H9 (cell line): ENCODE measurements at regions not wholly inside any gene's neighbourhood (a gene's known extent, or its start where the extent isn't known, plus 50 kb on each side); places are given as distances from the start of the nearest gene placed in this dataset.

ENCODE experiments used
- DNase-seq: peaks from one replicate; pipeline ENCODE4 v3.0.0-alpha.2; 2017
- H2AFZ ChIP-seq: one replicate; pipeline ENCODE4 v1.6.1; 2013; ENCODE audit warnings: mild to moderate bottlenecking, low read length, control low read depth, moderate library complexity
- H2AK5ac ChIP-seq: 2 replicates; pipeline ENCODE4 v1.6.1; 2013; ENCODE audit warnings: low read length, control low read depth, mixed read lengths; ENCODE audit not compliant: insufficient read length
- H2BK120ac ChIP-seq: one replicate; pipeline ENCODE4 v1.6.1; 2013; ENCODE audit warnings: low read depth, mild to moderate bottlenecking, low read length, control low read depth, inconsistent platforms; ENCODE audit not compliant: poor library complexity, severe bottlenecking
- H2BK12ac ChIP-seq: 2 replicates; pipeline ENCODE4 v1.6.1; 2013; ENCODE audit warnings: low read length, control low read depth, mixed read lengths, low read depth; ENCODE audit not compliant: insufficient read length
- H2BK15ac ChIP-seq: 2 replicates; pipeline ENCODE4 v1.6.1; 2013; ENCODE audit warnings: low read depth, low read length, control low read depth
- H2BK20ac ChIP-seq: one replicate; pipeline ENCODE4 v1.6.1; 2013; ENCODE audit warnings: low read depth, mild to moderate bottlenecking, low read length, control low read depth, inconsistent platforms; ENCODE audit not compliant: poor library complexity, severe bottlenecking
- H2BK5ac ChIP-seq: 2 replicates; pipeline ENCODE4 v1.6.1; 2013; ENCODE audit warnings: low read length, control low read depth, mixed read lengths; ENCODE audit not compliant: insufficient read length
- H3K14ac ChIP-seq: 2 replicates; pipeline ENCODE4 v1.6.1; 2013; ENCODE audit warnings: low read length, control low read depth; ENCODE audit not compliant: insufficient read depth
- H3K18ac ChIP-seq: 2 replicates; pipeline ENCODE4 v1.6.1; 2013; ENCODE audit warnings: low read depth, mild to moderate bottlenecking, mixed read lengths, low read length, control low read depth; ENCODE audit not compliant: insufficient read length
- H3K23ac ChIP-seq: 2 replicates; pipeline ENCODE4 v1.6.1; 2013; ENCODE audit warnings: low read length, control low read depth, mixed read lengths, low read depth; ENCODE audit not compliant: insufficient read length
- H3K23me2 ChIP-seq: 2 replicates; pipeline ENCODE4 v1.6.1; 2013; ENCODE audit warnings: low read depth, mild to moderate bottlenecking, mixed read lengths, low read length, control low read depth; ENCODE audit not compliant: insufficient read length, poor library complexity, severe bottlenecking
- H3K27ac ChIP-seq: 2 replicates; pipeline ENCODE4 v1.5.1; 2013; ENCODE audit warnings: low read length, control low read depth, mixed read lengths, low read depth; ENCODE audit not compliant: insufficient read length
- H3K27me3 ChIP-seq: 2 replicates; pipeline ENCODE4 v1.6.1; 2013; ENCODE audit warnings: low read length, control low read depth, inconsistent platforms; ENCODE audit not compliant: insufficient read depth
- H3K4ac ChIP-seq: 2 replicates; pipeline ENCODE4 v1.6.1; 2013; ENCODE audit warnings: low read depth, mild to moderate bottlenecking, control low read depth, inconsistent platforms, low read length, moderate library complexity
- H3K4me1 ChIP-seq: 2 replicates; pipeline ENCODE4 v1.6.1; 2013; ENCODE audit warnings: low read length, control low read depth, inconsistent platforms; ENCODE audit not compliant: insufficient read depth
- H3K4me2 ChIP-seq: 2 replicates; pipeline ENCODE4 v1.6.1; 2013; ENCODE audit warnings: low read length, control low read depth, mixed read lengths; ENCODE audit not compliant: insufficient read length, insufficient read depth
- H3K56ac ChIP-seq: 2 replicates; pipeline ENCODE4 v1.6.1; 2013; ENCODE audit warnings: low read depth, mild to moderate bottlenecking, mixed read lengths, low read length, control low read depth; ENCODE audit not compliant: insufficient read length
- H3K79me1 ChIP-seq: 2 replicates; pipeline ENCODE4 v1.6.1; 2013; ENCODE audit warnings: low read depth, mild to moderate bottlenecking, moderate library complexity, low read length, control low read depth, inconsistent platforms; ENCODE audit not compliant: insufficient read depth, poor library complexity, severe bottlenecking
- H3K79me2 ChIP-seq: 2 replicates; pipeline ENCODE4 v1.6.1; 2013; ENCODE audit warnings: low read length, control low read depth, inconsistent platforms; ENCODE audit not compliant: insufficient read depth
- H3K9ac ChIP-seq: 2 replicates; pipeline ENCODE4 v1.6.1; 2013; ENCODE audit warnings: low read length, control low read depth, mixed read lengths; ENCODE audit not compliant: insufficient read length; ENCODE audit errors: extremely low read depth
- H3K9me3 ChIP-seq: one replicate; pipeline ENCODE4 v1.6.1; 2013; ENCODE audit warnings: low read depth, low read length, inconsistent platforms; ENCODE audit not compliant: control insufficient read depth
- H3T11ph ChIP-seq: one replicate; pipeline ENCODE4 v1.6.1; 2013; ENCODE audit warnings: mild to moderate bottlenecking, low read length, control low read depth, inconsistent platforms
- H4K20me1 ChIP-seq: one replicate; pipeline ENCODE4 v1.6.1; 2013; ENCODE audit not compliant: control insufficient read depth, insufficient read length, insufficient read depth
- H4K5ac ChIP-seq: 2 replicates; pipeline ENCODE4 v1.6.1; 2013; ENCODE audit warnings: low read depth, mild to moderate bottlenecking, mixed read lengths, low read length, control low read depth; ENCODE audit not compliant: insufficient read length
- H4K8ac ChIP-seq: replicated peaks from 2 replicates; pipeline ENCODE4 v1.6.1; 2013; ENCODE audit warnings: low read length, control low read depth, mixed read lengths, low read depth; ENCODE audit not compliant: insufficient read length
- H4K91ac ChIP-seq: 2 replicates; pipeline ENCODE4 v1.6.1; 2013; ENCODE audit warnings: low read depth, mild to moderate bottlenecking, moderate library complexity, mixed read lengths, low read length, control low read depth; ENCODE audit not compliant: insufficient read length
- H3K27ac Mint-ChIP-seq, 3 experiments: 2 replicates in 2 of 3; 3 replicates in 1 of 3; pipeline ENCODE4 v1.8.0; 2020 to 2021; ENCODE audit warnings: mixed read lengths in 3 of 3, mild to moderate bottlenecking in 1 of 3, moderate library complexity in 1 of 3
- H3K27me3 Mint-ChIP-seq: 2 replicates; pipeline ENCODE4 v1.8.0; 2021; ENCODE audit warnings: low read depth, mild to moderate bottlenecking, moderate library complexity, mixed read lengths
- H3K36me3 Mint-ChIP-seq, 3 experiments: 2 replicates in 2 of 3; 3 replicates in 1 of 3; pipeline ENCODE4 v1.8.0; 2020 to 2021; ENCODE audit warnings: low read depth in 3 of 3, mixed read lengths in 3 of 3; ENCODE audit not compliant: insufficient read depth in 1 of 3
- H3K4me1 Mint-ChIP-seq, 2 experiments: 2 replicates each; pipeline ENCODE4 v1.8.0; 2020; ENCODE audit warnings: mixed read lengths in 2 of 2
- H3K4me3 Mint-ChIP-seq, 2 experiments: 2 replicates in 1 of 2; 3 replicates in 1 of 2; pipeline ENCODE4 v1.8.0; 2020 to 2021; ENCODE audit warnings: mild to moderate bottlenecking in 2 of 2, mixed read lengths in 2 of 2, moderate library complexity in 1 of 2
- H3K9me3 Mint-ChIP-seq, 2 experiments: 2 replicates in 1 of 2; 3 replicates in 1 of 2; pipeline ENCODE4 v1.8.0; 2020; ENCODE audit warnings: mild to moderate bottlenecking in 2 of 2, mixed read lengths in 2 of 2, moderate library complexity in 1 of 2
- CTCF ChIP-seq: fragments of 200-600 bp; sonication (generic); conservative IDR thresholded peaks from 3 replicates; pipeline ENCODE4 v1.8.0; 2021; ENCODE audit warnings: antibody characterized with exemption, mild to moderate bottlenecking
- WGBS: extraction: QIAGEN DNeasy Blood & Tissue Kit; methylation state at CpG from one replicate; pipeline ENCODE4 v1.1.7; 2013; ENCODE audit warnings: missing lambda C conversion rate, low lambda C conversion rate, mixed read lengths; ENCODE audit not compliant: insufficient read length; ENCODE audit errors: extremely low coverage; 5-methylcytosine and 5-hydroxymethylcytosine counted together

- Histone ChIP-seq H2AFZ (no peak overlapping the region), H3K4me2 (no peak overlapping the region), H3K18ac (no peak overlapping the region), H4K5ac (no peak overlapping the region), H3K9ac (no peak overlapping the region), H2BK5ac (no peak overlapping the region), H3K56ac (no peak overlapping the region), H3K14ac (no peak overlapping the region), H4K20me1 (no peaks in the 10 kb centered on the region), H2BK120ac (no peak overlapping the region), H3K23me2 (no peaks in the 10 kb centered on the region), H2BK20ac (no peak overlapping the region), H2AK5ac (no peak overlapping the region), H3T11ph (no peak overlapping the region), H3K4ac (no peak overlapping the region), H2BK15ac (no peak overlapping the region), H3K79me1 (no peaks in the 10 kb centered on the region), H2BK12ac (no peak overlapping the region), H3K9me3 (no peaks in the 10 kb centered on the region), H3K23ac (no peak overlapping the region), H3K27ac (no peak overlapping the region), H4K91ac (no peak overlapping the region), H4K8ac (no peak overlapping the region), H3K79me2 (no peaks in the 10 kb centered on the region), H3K4me1 (no peaks in the 10 kb centered on the region), H3K27me3 (no peaks in the 10 kb centered on the region)
- H3K27me3 Mint-ChIP-seq: no peaks in the 10 kb centered on the region; the same call in 1 of the 2 replicates
- no peak for DNase-seq
- no peaks in the 10 kb centered on the region for H3K4me1 Mint-ChIP-seq
- H3K27ac Mint-ChIP-seq: no peak overlapping the region
- no peak for TF ChIP-seq CTCF
- no CpG with 5 or more reads among the region's 1 CpG for WGBS
- H3K4me3 Mint-ChIP-seq: no peak overlapping the region
- H3K36me3 Mint-ChIP-seq: peaks cover 16 to 28% (median 21%) of the 10 kb centered on the region in 3 experiments
- peaks cover 23 to 26% of the 10 kb centered on the region in 2 experiments for H3K9me3 Mint-ChIP-seq
These were observed 284.2 kb upstream of the SGK1 start for GRCh38 chr6:134602123-134602522.
